ENCODE measurements at regions not wholly inside any gene's neighbourhood (a gene's known extent, or its start where the extent isn't known, plus 50 kb on each side); places are given as distances from the start of the nearest gene placed in this dataset.

- no peak for TF ChIP-seq HIVEP1 (CRISPR knock-in tag; IDR thresholded peaks at IDR 0.05)
- no peak for TF ChIP-seq ZSCAN31 (CRISPR knock-in tag; IDR thresholded peaks at IDR 0.05; ENCODE audit: low read depth)
- TF ChIP-seq HDAC2 (CRISPR knock-in tag; IDR thresholded peaks at IDR 0.05), result no peak
- TF ChIP-seq CREM (IDR thresholded peaks at IDR 0.05), result no peak
- no peak for TF ChIP-seq CREM (CRISPR knock-in tag; IDR thresholded peaks at IDR 0.05)
Measured at GRCh38 chr6:122182061-122182460, 217.4 kb upstream of the HSF2 start.
